ENCODE measurements at regions not wholly inside any gene's neighbourhood (a gene's known extent, or its start where the extent isn't known, plus 50 kb on each side); places are given as distances from the start of the nearest gene placed in this dataset.

DNA sequence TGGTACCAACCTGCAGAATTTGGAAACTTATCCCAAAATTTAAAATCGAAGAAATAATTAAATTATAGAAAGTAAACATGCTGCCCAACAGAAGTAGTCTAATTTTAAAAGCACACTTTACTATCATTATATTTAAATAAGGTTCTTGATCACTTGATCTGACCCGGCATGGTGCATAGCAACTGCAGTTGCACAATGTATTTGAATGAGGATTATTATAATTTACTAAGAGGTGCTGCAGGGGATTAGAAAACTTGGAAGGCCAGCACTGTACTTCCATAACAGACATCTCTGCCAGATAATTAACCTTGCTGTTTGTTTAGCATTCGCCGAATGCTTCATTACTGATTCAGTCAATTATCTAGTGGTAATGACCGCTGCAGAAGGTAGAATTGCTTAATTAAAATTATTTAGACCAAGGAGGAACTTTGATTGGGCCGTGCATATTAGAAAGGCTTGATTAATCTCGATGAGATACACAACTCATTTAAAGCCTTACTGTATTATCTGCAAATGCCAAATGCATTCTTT is 971.6 kb downstream of the ZPLD1 start:
- no peak for TF ChIP-seq EZH2 (optimal IDR thresholded peaks at IDR 0.05; ENCODE audit: low read depth, low read length)
- TF ChIP-seq, protein P1, sequence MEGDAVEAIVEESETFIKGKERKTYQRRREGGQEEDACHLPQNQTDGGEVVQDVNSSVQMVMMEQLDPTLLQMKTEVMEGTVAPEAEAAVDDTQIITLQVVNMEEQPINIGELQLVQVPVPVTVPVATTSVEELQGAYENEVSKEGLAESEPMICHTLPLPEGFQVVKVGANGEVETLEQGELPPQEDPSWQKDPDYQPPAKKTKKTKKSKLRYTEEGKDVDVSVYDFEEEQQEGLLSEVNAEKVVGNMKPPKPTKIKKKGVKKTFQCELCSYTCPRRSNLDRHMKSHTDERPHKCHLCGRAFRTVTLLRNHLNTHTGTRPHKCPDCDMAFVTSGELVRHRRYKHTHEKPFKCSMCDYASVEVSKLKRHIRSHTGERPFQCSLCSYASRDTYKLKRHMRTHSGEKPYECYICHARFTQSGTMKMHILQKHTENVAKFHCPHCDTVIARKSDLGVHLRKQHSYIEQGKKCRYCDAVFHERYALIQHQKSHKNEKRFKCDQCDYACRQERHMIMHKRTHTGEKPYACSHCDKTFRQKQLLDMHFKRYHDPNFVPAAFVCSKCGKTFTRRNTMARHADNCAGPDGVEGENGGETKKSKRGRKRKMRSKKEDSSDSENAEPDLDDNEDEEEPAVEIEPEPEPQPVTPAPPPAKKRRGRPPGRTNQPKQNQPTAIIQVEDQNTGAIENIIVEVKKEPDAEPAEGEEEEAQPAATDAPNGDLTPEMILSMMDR (IDR thresholded peaks at IDR 0.05; ENCODE audit: low read length): no peak

Measured in MM.1S (cell line).